ENCODE measurements at regions not wholly inside any gene's neighbourhood (a gene's known extent, or its start where the extent isn't known, plus 50 kb on each side); places are given as distances from the start of the nearest gene placed in this dataset.
A peak's percentile ranks its signal among the peaks of the same experiment; 100 is the strongest.

DNA sequence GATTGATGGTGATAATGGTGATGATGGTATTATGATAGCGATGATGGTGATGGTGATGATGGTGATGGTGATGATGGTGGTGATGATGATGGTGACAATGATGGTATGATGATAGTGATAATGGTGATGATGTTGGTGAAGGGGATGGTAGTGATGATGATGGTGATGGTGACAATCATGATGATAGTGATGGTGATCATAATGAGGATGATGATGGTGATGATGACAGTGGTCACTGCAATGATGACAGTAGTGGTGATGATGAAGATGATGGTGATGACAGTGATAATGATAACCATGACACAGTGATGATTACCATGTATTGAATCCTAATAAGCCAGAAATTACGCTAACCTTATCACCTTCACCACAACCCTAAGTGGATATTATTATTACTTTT lies 128.2 kb downstream of the SHANK2 start:
- H3K4me3 ChIP-seq (ENCODE audit: low read depth, low read length), result no peak overlapping the region
- TF ChIP-seq, protein P1, sequence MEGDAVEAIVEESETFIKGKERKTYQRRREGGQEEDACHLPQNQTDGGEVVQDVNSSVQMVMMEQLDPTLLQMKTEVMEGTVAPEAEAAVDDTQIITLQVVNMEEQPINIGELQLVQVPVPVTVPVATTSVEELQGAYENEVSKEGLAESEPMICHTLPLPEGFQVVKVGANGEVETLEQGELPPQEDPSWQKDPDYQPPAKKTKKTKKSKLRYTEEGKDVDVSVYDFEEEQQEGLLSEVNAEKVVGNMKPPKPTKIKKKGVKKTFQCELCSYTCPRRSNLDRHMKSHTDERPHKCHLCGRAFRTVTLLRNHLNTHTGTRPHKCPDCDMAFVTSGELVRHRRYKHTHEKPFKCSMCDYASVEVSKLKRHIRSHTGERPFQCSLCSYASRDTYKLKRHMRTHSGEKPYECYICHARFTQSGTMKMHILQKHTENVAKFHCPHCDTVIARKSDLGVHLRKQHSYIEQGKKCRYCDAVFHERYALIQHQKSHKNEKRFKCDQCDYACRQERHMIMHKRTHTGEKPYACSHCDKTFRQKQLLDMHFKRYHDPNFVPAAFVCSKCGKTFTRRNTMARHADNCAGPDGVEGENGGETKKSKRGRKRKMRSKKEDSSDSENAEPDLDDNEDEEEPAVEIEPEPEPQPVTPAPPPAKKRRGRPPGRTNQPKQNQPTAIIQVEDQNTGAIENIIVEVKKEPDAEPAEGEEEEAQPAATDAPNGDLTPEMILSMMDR (IDR thresholded peaks at IDR 0.05; ENCODE audit: insufficient read depth, low read length), result no peak
- DNase-seq (ENCODE audit: low read depth), result no peak

DNA sequence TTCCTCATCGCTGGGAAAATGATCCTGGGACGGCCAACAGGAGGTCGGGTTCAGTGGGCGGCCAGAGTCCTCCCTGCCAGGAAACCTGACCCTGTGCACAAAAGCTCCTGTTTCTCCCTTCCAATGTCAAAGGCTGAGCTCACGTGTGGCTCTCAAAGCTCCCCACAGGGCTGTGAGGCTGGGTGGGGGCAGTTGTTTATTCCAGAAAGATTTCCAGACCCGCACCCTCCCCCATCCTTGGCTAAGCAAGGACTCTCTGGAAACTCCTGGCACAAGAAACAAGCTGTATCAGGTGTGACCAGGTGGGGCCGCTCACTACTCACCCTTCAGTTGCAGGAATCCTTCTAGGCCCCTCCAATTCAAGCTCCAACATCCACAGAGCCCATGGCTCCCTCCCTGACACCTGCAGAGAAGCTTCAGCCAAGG lies 131.9 kb downstream of the SHANK2 start:
- peak; percentile 18 for DNase-seq (ENCODE audit: low read depth)
- H3K4me3 ChIP-seq (ENCODE audit: low read depth, low read length), result no peak overlapping the region
- TF ChIP-seq, protein P1 (IDR thresholded peaks at IDR 0.05; ENCODE audit: insufficient read depth, low read length), result peak; percentile 27

DNA sequence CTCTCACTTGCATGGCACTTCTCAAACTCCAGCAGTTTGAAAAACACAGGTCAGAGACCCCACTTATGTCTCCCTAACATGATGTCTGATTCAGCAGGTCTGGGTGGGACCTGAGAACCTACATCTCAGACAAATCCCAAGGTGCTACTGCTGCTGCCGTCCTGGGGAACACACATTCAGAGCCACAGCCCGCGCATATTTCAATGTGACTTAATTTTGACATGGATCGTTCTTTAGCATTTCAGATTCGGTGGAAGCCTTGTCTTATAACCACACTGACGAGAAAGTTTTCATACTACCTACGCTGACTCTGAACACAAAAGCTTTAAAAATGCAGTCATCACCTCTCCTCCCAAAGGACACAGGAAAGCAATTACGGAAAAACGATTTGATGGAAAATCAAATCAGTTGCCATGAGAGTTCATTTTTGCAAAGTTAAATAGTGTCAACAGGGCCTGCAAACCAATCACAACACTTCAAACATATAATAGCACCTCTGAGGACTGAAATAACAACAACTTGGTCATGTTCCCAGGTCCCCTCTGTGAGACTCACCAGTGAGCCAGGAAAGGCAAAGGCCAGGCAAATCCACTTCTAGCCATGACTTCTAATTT lies 132.6 kb downstream of the SHANK2 start:
- no peak overlapping the region for H3K4me3 ChIP-seq (ENCODE audit: low read depth, low read length)
- TF ChIP-seq, protein P1 (IDR thresholded peaks at IDR 0.05; ENCODE audit: insufficient read depth, low read length), result no peak
- no peak for DNase-seq (ENCODE audit: low read depth)

- no peak overlapping the region for H3K4me3 ChIP-seq (ENCODE audit: low read depth, low read length)
- DNase-seq (ENCODE audit: low read depth), result no peak
- TF ChIP-seq, protein P1 (IDR thresholded peaks at IDR 0.05; ENCODE audit: insufficient read depth, low read length), result no peak
Measured at GRCh38 chr11:71118671-71119250, 133.6 kb downstream of the SHANK2 start.

DNA sequence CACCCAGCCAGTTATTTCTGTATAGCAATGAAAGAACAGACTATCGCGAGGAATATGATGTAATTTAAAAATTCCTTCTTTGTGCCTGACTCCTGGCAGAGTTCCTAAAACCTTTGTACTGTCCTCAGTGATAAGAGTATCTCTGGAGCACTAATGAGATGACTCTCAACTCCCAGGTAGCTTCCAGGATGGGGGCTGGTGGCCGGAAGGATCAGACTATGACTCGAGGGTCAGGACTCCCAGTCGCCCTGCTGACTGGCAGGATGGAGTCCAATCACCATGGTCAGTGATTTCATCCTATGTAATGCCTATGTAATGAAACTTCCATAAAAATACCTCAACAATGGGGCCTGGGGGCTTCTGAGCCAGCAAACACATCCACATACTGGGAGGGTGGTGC lies 135.1 kb downstream of the SHANK2 start:
- no peak overlapping the region for H3K4me3 ChIP-seq (ENCODE audit: low read depth, low read length)
- no peak for DNase-seq (ENCODE audit: low read depth)
- TF ChIP-seq, protein P1 (IDR thresholded peaks at IDR 0.05; ENCODE audit: insufficient read depth, low read length), result no peak

- no peak overlapping the region for H3K4me3 ChIP-seq (ENCODE audit: low read depth, low read length)
- TF ChIP-seq, protein P1 (IDR thresholded peaks at IDR 0.05; ENCODE audit: insufficient read depth, low read length), result no peak
- DNase-seq (ENCODE audit: low read depth), result no peak
Measured at GRCh38 chr11:71116693-71117040, 135.7 kb downstream of the SHANK2 start.
